Transverse colon (tissue), 4 donors: ENCODE measurements at regions not wholly inside any gene's neighbourhood (a gene's known extent, or its start where the extent isn't known, plus 50 kb on each side); places are given as distances from the start of the nearest gene placed in this dataset.

ENCODE experiments used
- DNase-seq: peaks from one replicate; pipeline ENCODE4 v3.0.0-alpha.2; 2019
- H3K27ac ChIP-seq, 4 donors: fragments of 200-600 bp; sonication (generic); 2 replicates each; pipeline ENCODE4 v1.5.1; 2016 to 2018; ENCODE audit warnings: inconsistent platforms in 4 of 4
- H3K27me3 ChIP-seq: fragments of 200-600 bp; sonication (generic); 2 replicates; pipeline ENCODE4 v1.5.1; 2017; ENCODE audit warnings: inconsistent platforms
- H3K36me3 ChIP-seq, 4 donors: fragments of 200-600 bp; sonication (generic); 2 replicates each; pipeline ENCODE4 v1.5.1; 2017 to 2019; ENCODE audit warnings: inconsistent platforms in 4 of 4
- H3K4me1 ChIP-seq, 4 donors: fragments of 200-600 bp; sonication (generic); 2 replicates each; pipeline ENCODE4 v1.5.1; 2017 to 2020; ENCODE audit warnings: inconsistent platforms in 4 of 4
- H3K4me3 ChIP-seq, 4 donors: fragments of 200-600 bp; sonication (generic); 1 replicate in 1 of 4; 2 replicates in 3 of 4; pipeline versions ENCODE4 v1.5.1 to v1.6.1; 2017 to 2019; ENCODE audit warnings: inconsistent platforms in 4 of 4
- H3K9me3 ChIP-seq, 2 donors: fragments of 200-600 bp; sonication (generic); 2 replicates each; pipeline ENCODE4 v1.5.1; 2017 to 2019; ENCODE audit warnings: inconsistent platforms in 2 of 2
- CTCF ChIP-seq, 5 experiments: fragments of 200-600 bp in 3 of 5; fragments of 450-650 bp in 2 of 5; sonication (generic) in 3 of 5; IDR thresholded peaks; 1 replicate in 2 of 5; 2 replicates in 3 of 5; pipeline ENCODE4 v1.5.1; 2016 to 2017; ENCODE audit warnings: antibody characterized with exemption in 5 of 5, inconsistent platforms in 3 of 5, mild to moderate bottlenecking in 2 of 5, moderate library complexity in 1 of 5
- EP300 ChIP-seq: sonication (generic); formaldehyde crosslinking; IDR thresholded peaks from one replicate; pipeline ENCODE4 v1.6.1; 2017; ENCODE audit warnings: antibody characterized with exemption, low read depth
- POLR2A ChIP-seq: fragments of 450-650 bp; IDR thresholded peaks from one replicate; pipeline ENCODE4 v1.6.1; 2016; ENCODE audit warnings: antibody characterized with exemption, mild to moderate bottlenecking, moderate library complexity
- POLR2AphosphoS5 ChIP-seq, 3 donors: sonication (generic); formaldehyde crosslinking; IDR thresholded peaks; one replicate each; pipeline ENCODE4 v1.6.1; 2016; ENCODE audit warnings: antibody characterized with exemption in 3 of 3
- WGBS, 2 donors: methylation state at CpG; one replicate each; pipeline ENCODE4 v1.1.5; 2018; ENCODE audit warnings: low coverage in 1 of 2; 5-methylcytosine and 5-hydroxymethylcytosine counted together
- in situ Hi-C, 4 donors: fragments of 200-750 bp; cut with MboI; loops; one replicate each; pipeline versions ENCODE4 v1.15.0 to v1.15.1; 2017; ENCODE audit warnings: low sequenced_read_pairs in 3 of 4, low pct_ligation_motif_present in 1 of 4, low pct_unique_long_range_greater_than_20kb in 1 of 4
- intact Hi-C: fragments of 100-400 bp; cut with DNase I; formaldehyde crosslinking; loops from one replicate; pipeline ENCODE4 v1.15.1; 2023; ENCODE audit warnings: low total_unique reads

DNA sequence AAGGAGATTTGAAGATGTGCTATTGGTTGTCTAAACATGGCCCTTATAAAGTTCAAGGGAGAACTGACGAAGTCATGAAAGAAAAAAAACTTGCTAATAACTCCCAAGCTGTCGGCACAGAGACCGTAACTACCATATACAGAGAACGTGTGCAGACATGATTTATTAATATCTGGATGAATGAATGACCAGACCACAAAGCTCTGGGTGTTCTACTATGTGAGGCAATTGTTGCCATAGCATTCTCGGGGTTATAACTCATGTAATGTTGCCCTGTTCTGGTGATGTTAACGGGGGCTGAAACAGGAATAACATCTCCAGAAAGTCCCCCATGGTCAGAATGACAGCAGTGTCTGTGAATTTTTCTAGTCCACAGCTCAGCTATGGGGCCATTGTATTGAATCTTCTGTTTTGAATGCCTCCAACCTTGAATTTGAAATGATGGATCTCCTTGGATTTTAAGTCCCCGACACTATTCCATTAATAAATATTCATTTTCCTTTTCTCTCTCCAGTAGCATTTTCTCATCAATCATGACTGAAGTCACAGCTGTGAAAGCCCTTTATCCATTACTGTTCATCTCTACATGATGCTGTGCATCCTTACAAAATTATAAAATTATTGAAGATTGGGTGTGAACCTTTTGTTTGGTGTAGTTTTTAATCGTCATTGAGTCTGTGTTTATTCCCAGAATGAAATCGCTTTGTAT, 483.4 kb upstream of the KLHL29 start:
- H3K27me3 ChIP-seq = no peaks in the 10 kb centered on the region
- H3K4me3 ChIP-seq = no peak overlapping the region
- no peaks in the 10 kb centered on the region for H3K36me3 ChIP-seq
- no peak for DNase-seq
- WGBS, 2 donors = 60 to 83% methylated on average over 4 to 9 of the region's 9 CpGs
- in situ Hi-C loops = no loop called here
- intact Hi-C loops = no loop called here
- no peaks in the 10 kb centered on the region for H3K4me1 ChIP-seq
- H3K9me3 ChIP-seq = no peaks in the 10 kb centered on the region
- TF ChIP-seq POLR2A (no peak), CTCF (IDR thresholded peaks at IDR 0.05) (no peak), POLR2AphosphoS5 (IDR thresholded peaks at IDR 0.05) (no peak), EP300 (no peak)
- no peak overlapping the region for H3K27ac ChIP-seq

DNA sequence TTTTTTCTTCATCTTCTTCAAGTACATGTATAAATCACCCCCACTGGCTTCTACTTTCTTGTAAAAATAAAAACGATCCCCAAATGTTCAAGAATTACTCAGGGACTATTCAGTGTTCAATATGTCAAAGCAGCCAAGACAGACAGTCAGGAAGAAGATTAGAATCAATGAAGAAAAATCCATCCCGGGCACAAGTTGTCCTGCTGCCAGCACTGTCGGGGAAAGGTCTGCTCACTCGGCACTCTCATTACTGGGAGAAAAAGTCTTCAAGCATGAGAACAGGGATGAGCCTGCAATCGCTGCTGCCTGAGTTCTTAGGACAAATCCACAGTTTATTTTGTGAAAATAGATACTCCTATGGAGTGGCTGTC, 482.8 kb upstream of the KLHL29 start:
- WGBS, 2 donors = 59 to 77% methylated on average over 4 to 5 of the region's 5 CpGs
- in situ Hi-C loops = no loop called here

DNA sequence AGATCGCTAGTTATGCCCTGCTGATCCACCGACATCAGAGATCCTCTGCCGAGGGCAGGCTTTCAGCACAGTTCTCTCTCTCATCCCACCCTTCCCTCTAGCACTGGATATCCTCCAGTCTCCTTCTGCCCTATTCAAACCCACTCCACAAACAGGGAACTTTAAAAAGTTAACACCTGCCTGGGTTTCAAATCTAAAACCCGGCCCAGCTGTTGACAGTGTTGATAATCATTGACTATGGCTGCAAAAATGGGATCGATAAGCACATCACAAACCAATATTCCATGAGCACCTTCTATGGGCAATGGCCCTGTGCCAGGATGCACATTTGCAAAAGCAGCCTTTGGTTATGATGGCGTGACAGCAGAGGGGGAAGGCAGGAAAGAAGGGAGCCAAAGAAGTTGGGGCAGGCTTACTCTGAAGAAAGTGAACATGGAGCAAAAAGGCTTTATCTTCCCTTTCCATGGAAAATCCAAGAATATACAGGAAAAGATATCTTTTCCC, 482.3 kb upstream of the KLHL29 start:
- Histone ChIP-seq H3K4me3 (no peak overlapping the region), H3K4me1 (no peaks in the 10 kb centered on the region), H3K36me3 (no peaks in the 10 kb centered on the region), H3K27me3 (no peaks in the 10 kb centered on the region), H3K27ac (no peak overlapping the region), H3K9me3 (no peaks in the 10 kb centered on the region)
- intact Hi-C loops = no loop called here
- no peak for DNase-seq
- in situ Hi-C loops = no loop called here
- TF ChIP-seq POLR2AphosphoS5 (IDR thresholded peaks at IDR 0.05) (no peak), CTCF (IDR thresholded peaks at IDR 0.05) (no peak), EP300 (no peak)
- 75 to 82% methylated on average over 2 to 6 of the region's 6 CpGs for WGBS, 2 donors

More for the DNA sequence above, 482.8 kb upstream of the KLHL29 start:
- Histone ChIP-seq H3K9me3 (no peaks in the 10 kb centered on the region), H3K4me3 (no peak overlapping the region), H3K27ac (no peak overlapping the region), H3K36me3 (no peaks in the 10 kb centered on the region), H3K27me3 (no peaks in the 10 kb centered on the region), H3K4me1 (no peaks in the 10 kb centered on the region)
- intact Hi-C loops = no loop called here
- DNase-seq = no peak
- no peak for TF ChIP-seq POLR2A

GRCh38 chr2:22903616-22904015, 481.4 kb upstream of the KLHL29 start:
- H3K4me3 ChIP-seq = no peak overlapping the region
- no peak for DNase-seq
- in situ Hi-C loops (no loop called here), intact Hi-C loops (no loop called here)
- WGBS, 2 donors = 85% methylated on average over 1 of the region's 1 CpG; no CpG with 5 or more reads in 1 of the 2 donors
- H3K9me3 ChIP-seq = no peaks in the 10 kb centered on the region
- H3K27me3 ChIP-seq = no peaks in the 10 kb centered on the region
- no peak overlapping the region for H3K27ac ChIP-seq
- TF ChIP-seq POLR2AphosphoS5 (IDR thresholded peaks at IDR 0.05) (no peak), POLR2A (no peak), EP300 (no peak), CTCF (IDR thresholded peaks at IDR 0.05) (no peak)
- no peaks in the 10 kb centered on the region for H3K4me1 ChIP-seq
- no peaks in the 10 kb centered on the region for H3K36me3 ChIP-seq
